H9 (cell line): ENCODE measurements at regions not wholly inside any gene's neighbourhood (a gene's known extent, or its start where the extent isn't known, plus 50 kb on each side); places are given as distances from the start of the nearest gene placed in this dataset.

Source experiments
- DNase-seq: peaks from one replicate; pipeline ENCODE4 v3.0.0-alpha.2; 2017
- H2AFZ ChIP-seq: one replicate; pipeline ENCODE4 v1.6.1; 2013; ENCODE audit warnings: mild to moderate bottlenecking, low read length, control low read depth, moderate library complexity
- H2AK5ac ChIP-seq: 2 replicates; pipeline ENCODE4 v1.6.1; 2013; ENCODE audit warnings: low read length, control low read depth, mixed read lengths; ENCODE audit not compliant: insufficient read length
- H2BK120ac ChIP-seq: one replicate; pipeline ENCODE4 v1.6.1; 2013; ENCODE audit warnings: low read depth, mild to moderate bottlenecking, low read length, control low read depth, inconsistent platforms; ENCODE audit not compliant: poor library complexity, severe bottlenecking
- H2BK12ac ChIP-seq: 2 replicates; pipeline ENCODE4 v1.6.1; 2013; ENCODE audit warnings: low read length, control low read depth, mixed read lengths, low read depth; ENCODE audit not compliant: insufficient read length
- H2BK15ac ChIP-seq: 2 replicates; pipeline ENCODE4 v1.6.1; 2013; ENCODE audit warnings: low read depth, low read length, control low read depth
- H2BK20ac ChIP-seq: one replicate; pipeline ENCODE4 v1.6.1; 2013; ENCODE audit warnings: low read depth, mild to moderate bottlenecking, low read length, control low read depth, inconsistent platforms; ENCODE audit not compliant: poor library complexity, severe bottlenecking
- H2BK5ac ChIP-seq: 2 replicates; pipeline ENCODE4 v1.6.1; 2013; ENCODE audit warnings: low read length, control low read depth, mixed read lengths; ENCODE audit not compliant: insufficient read length
- H3K14ac ChIP-seq: 2 replicates; pipeline ENCODE4 v1.6.1; 2013; ENCODE audit warnings: low read length, control low read depth; ENCODE audit not compliant: insufficient read depth
- H3K18ac ChIP-seq: 2 replicates; pipeline ENCODE4 v1.6.1; 2013; ENCODE audit warnings: low read depth, mild to moderate bottlenecking, mixed read lengths, low read length, control low read depth; ENCODE audit not compliant: insufficient read length
- H3K23ac ChIP-seq: 2 replicates; pipeline ENCODE4 v1.6.1; 2013; ENCODE audit warnings: low read length, control low read depth, mixed read lengths, low read depth; ENCODE audit not compliant: insufficient read length
- H3K23me2 ChIP-seq: 2 replicates; pipeline ENCODE4 v1.6.1; 2013; ENCODE audit warnings: low read depth, mild to moderate bottlenecking, mixed read lengths, low read length, control low read depth; ENCODE audit not compliant: insufficient read length, poor library complexity, severe bottlenecking
- H3K27ac ChIP-seq: 2 replicates; pipeline ENCODE4 v1.5.1; 2013; ENCODE audit warnings: low read length, control low read depth, mixed read lengths, low read depth; ENCODE audit not compliant: insufficient read length
- H3K27me3 ChIP-seq: 2 replicates; pipeline ENCODE4 v1.6.1; 2013; ENCODE audit warnings: low read length, control low read depth, inconsistent platforms; ENCODE audit not compliant: insufficient read depth
- H3K4ac ChIP-seq: 2 replicates; pipeline ENCODE4 v1.6.1; 2013; ENCODE audit warnings: low read depth, mild to moderate bottlenecking, control low read depth, inconsistent platforms, low read length, moderate library complexity
- H3K4me1 ChIP-seq: 2 replicates; pipeline ENCODE4 v1.6.1; 2013; ENCODE audit warnings: low read length, control low read depth, inconsistent platforms; ENCODE audit not compliant: insufficient read depth
- H3K4me2 ChIP-seq: 2 replicates; pipeline ENCODE4 v1.6.1; 2013; ENCODE audit warnings: low read length, control low read depth, mixed read lengths; ENCODE audit not compliant: insufficient read length, insufficient read depth
- H3K56ac ChIP-seq: 2 replicates; pipeline ENCODE4 v1.6.1; 2013; ENCODE audit warnings: low read depth, mild to moderate bottlenecking, mixed read lengths, low read length, control low read depth; ENCODE audit not compliant: insufficient read length
- H3K79me1 ChIP-seq: 2 replicates; pipeline ENCODE4 v1.6.1; 2013; ENCODE audit warnings: low read depth, mild to moderate bottlenecking, moderate library complexity, low read length, control low read depth, inconsistent platforms; ENCODE audit not compliant: insufficient read depth, poor library complexity, severe bottlenecking
- H3K79me2 ChIP-seq: 2 replicates; pipeline ENCODE4 v1.6.1; 2013; ENCODE audit warnings: low read length, control low read depth, inconsistent platforms; ENCODE audit not compliant: insufficient read depth
- H3K9ac ChIP-seq: 2 replicates; pipeline ENCODE4 v1.6.1; 2013; ENCODE audit warnings: low read length, control low read depth, mixed read lengths; ENCODE audit not compliant: insufficient read length; ENCODE audit errors: extremely low read depth
- H3K9me3 ChIP-seq: one replicate; pipeline ENCODE4 v1.6.1; 2013; ENCODE audit warnings: low read depth, low read length, inconsistent platforms; ENCODE audit not compliant: control insufficient read depth
- H3T11ph ChIP-seq: one replicate; pipeline ENCODE4 v1.6.1; 2013; ENCODE audit warnings: mild to moderate bottlenecking, low read length, control low read depth, inconsistent platforms
- H4K20me1 ChIP-seq: one replicate; pipeline ENCODE4 v1.6.1; 2013; ENCODE audit not compliant: control insufficient read depth, insufficient read length, insufficient read depth
- H4K5ac ChIP-seq: 2 replicates; pipeline ENCODE4 v1.6.1; 2013; ENCODE audit warnings: low read depth, mild to moderate bottlenecking, mixed read lengths, low read length, control low read depth; ENCODE audit not compliant: insufficient read length
- H4K8ac ChIP-seq: replicated peaks from 2 replicates; pipeline ENCODE4 v1.6.1; 2013; ENCODE audit warnings: low read length, control low read depth, mixed read lengths, low read depth; ENCODE audit not compliant: insufficient read length
- H4K91ac ChIP-seq: 2 replicates; pipeline ENCODE4 v1.6.1; 2013; ENCODE audit warnings: low read depth, mild to moderate bottlenecking, moderate library complexity, mixed read lengths, low read length, control low read depth; ENCODE audit not compliant: insufficient read length
- H3K27ac Mint-ChIP-seq, 3 experiments: 2 replicates in 2 of 3; 3 replicates in 1 of 3; pipeline ENCODE4 v1.8.0; 2020 to 2021; ENCODE audit warnings: mixed read lengths in 3 of 3, mild to moderate bottlenecking in 1 of 3, moderate library complexity in 1 of 3
- H3K27me3 Mint-ChIP-seq: 2 replicates; pipeline ENCODE4 v1.8.0; 2021; ENCODE audit warnings: low read depth, mild to moderate bottlenecking, moderate library complexity, mixed read lengths
- H3K36me3 Mint-ChIP-seq, 3 experiments: 2 replicates in 2 of 3; 3 replicates in 1 of 3; pipeline ENCODE4 v1.8.0; 2020 to 2021; ENCODE audit warnings: low read depth in 3 of 3, mixed read lengths in 3 of 3; ENCODE audit not compliant: insufficient read depth in 1 of 3
- H3K4me1 Mint-ChIP-seq, 2 experiments: 2 replicates each; pipeline ENCODE4 v1.8.0; 2020; ENCODE audit warnings: mixed read lengths in 2 of 2
- H3K4me3 Mint-ChIP-seq, 2 experiments: 2 replicates in 1 of 2; 3 replicates in 1 of 2; pipeline ENCODE4 v1.8.0; 2020 to 2021; ENCODE audit warnings: mild to moderate bottlenecking in 2 of 2, mixed read lengths in 2 of 2, moderate library complexity in 1 of 2
- H3K9me3 Mint-ChIP-seq, 2 experiments: 2 replicates in 1 of 2; 3 replicates in 1 of 2; pipeline ENCODE4 v1.8.0; 2020; ENCODE audit warnings: mild to moderate bottlenecking in 2 of 2, mixed read lengths in 2 of 2, moderate library complexity in 1 of 2
- WGBS: extraction: QIAGEN DNeasy Blood & Tissue Kit; methylation state at CpG from one replicate; pipeline ENCODE4 v1.1.7; 2013; ENCODE audit warnings: missing lambda C conversion rate, low lambda C conversion rate, mixed read lengths; ENCODE audit not compliant: insufficient read length; ENCODE audit errors: extremely low coverage; 5-methylcytosine and 5-hydroxymethylcytosine counted together
- TF ChIP-seq, protein P1 (sequence below): fragments of 200-600 bp; sonication (generic); conservative IDR thresholded peaks from 3 replicates; pipeline ENCODE4 v1.8.0; 2021; ENCODE audit warnings: antibody characterized with exemption, mild to moderate bottlenecking

DNA sequence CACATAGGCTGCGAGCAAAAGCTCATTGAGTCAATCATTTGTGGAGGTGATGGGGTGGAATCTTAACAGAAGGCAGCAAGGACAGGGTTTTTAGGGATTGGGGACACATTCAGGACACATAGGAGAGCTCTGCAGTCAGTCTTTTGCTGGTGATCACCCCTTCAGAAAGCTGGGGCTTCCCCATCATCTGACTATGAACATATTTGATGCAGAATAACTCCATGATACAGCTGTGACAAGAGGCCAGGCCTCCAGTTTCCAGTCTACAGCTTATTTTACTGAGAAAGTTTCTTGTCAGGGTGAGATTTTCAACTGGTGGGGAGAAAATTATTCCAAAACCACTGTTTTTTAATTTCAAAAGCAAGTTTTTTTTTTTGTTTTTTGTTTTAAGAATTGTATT is 134.2 kb downstream of the TMEM30B start:
- Histone ChIP-seq H4K5ac (no peak overlapping the region), H2BK15ac (no peak overlapping the region), H3K23ac (no peak overlapping the region), H4K8ac (no peak overlapping the region), H3K9me3 (peaks cover 10% of the 10 kb centered on the region), H3K27me3 (no peaks in the 10 kb centered on the region), H3K27ac (no peak overlapping the region), H2BK20ac (no peak overlapping the region), H3T11ph (no peak overlapping the region), H4K20me1 (no peaks in the 10 kb centered on the region), H3K4me1 (no peaks in the 10 kb centered on the region), H3K56ac (no peak overlapping the region), H3K4me2 (no peak overlapping the region), H3K18ac (no peak overlapping the region), H2AK5ac (no peak overlapping the region), H2BK12ac (no peak overlapping the region), H3K79me2 (no peaks in the 10 kb centered on the region), H2BK5ac (no peak overlapping the region), H3K14ac (no peak overlapping the region), H3K23me2 (no peaks in the 10 kb centered on the region), H3K4ac (no peak overlapping the region), H3K9ac (no peak overlapping the region), H4K91ac (no peak overlapping the region), H3K79me1 (no peaks in the 10 kb centered on the region), H2BK120ac (no peak overlapping the region), H2AFZ (no peak overlapping the region)
- TF ChIP-seq, protein P1, sequence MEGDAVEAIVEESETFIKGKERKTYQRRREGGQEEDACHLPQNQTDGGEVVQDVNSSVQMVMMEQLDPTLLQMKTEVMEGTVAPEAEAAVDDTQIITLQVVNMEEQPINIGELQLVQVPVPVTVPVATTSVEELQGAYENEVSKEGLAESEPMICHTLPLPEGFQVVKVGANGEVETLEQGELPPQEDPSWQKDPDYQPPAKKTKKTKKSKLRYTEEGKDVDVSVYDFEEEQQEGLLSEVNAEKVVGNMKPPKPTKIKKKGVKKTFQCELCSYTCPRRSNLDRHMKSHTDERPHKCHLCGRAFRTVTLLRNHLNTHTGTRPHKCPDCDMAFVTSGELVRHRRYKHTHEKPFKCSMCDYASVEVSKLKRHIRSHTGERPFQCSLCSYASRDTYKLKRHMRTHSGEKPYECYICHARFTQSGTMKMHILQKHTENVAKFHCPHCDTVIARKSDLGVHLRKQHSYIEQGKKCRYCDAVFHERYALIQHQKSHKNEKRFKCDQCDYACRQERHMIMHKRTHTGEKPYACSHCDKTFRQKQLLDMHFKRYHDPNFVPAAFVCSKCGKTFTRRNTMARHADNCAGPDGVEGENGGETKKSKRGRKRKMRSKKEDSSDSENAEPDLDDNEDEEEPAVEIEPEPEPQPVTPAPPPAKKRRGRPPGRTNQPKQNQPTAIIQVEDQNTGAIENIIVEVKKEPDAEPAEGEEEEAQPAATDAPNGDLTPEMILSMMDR: no peak
- WGBS: no CpG with 5 or more reads among the region's 1 CpG
- no peak for DNase-seq
- Mint-ChIP-seq H3K4me1 (no peaks in the 10 kb centered on the region), H3K27me3 (peaks cover 6% of the 10 kb centered on the region), H3K4me3 (no peak overlapping the region), H3K9me3 (peaks cover 25 to 39% of the 10 kb centered on the region in 2 experiments), H3K27ac (no peak overlapping the region), H3K36me3 (peaks cover 24 to 35% (median 27%) of the 10 kb centered on the region in 3 experiments)
